Stomach (tissue), 4 donors: ENCODE measurements at regions not wholly inside any gene's neighbourhood (a gene's known extent, or its start where the extent isn't known, plus 50 kb on each side); places are given as distances from the start of the nearest gene placed in this dataset.

Source experiments
- CTCF ChIP-seq, 7 experiments: fragments of 450-650 bp in 4 of 7; fragments of 200-600 bp in 3 of 7; sonication (generic) in 3 of 7; IDR thresholded peaks; one replicate each; pipeline ENCODE4 v1.5.1; 2016 to 2019; ENCODE audit warnings: antibody characterized with exemption in 7 of 7, control low read depth in 2 of 7, mild to moderate bottlenecking in 1 of 7
- POLR2A ChIP-seq, 4 donors: fragments of 450-650 bp; IDR thresholded peaks; one replicate each; pipeline ENCODE4 v1.6.1; 2016; ENCODE audit warnings: antibody characterized with exemption in 4 of 4, control low read depth in 2 of 4, mild to moderate bottlenecking in 1 of 4, moderate library complexity in 1 of 4
- POLR2AphosphoS5 ChIP-seq, 3 donors: sonication (generic); formaldehyde crosslinking; IDR thresholded peaks; one replicate each; pipeline ENCODE4 v1.6.1; 2016; ENCODE audit warnings: antibody characterized with exemption in 3 of 3

- no peak for TF ChIP-seq CTCF (IDR thresholded peaks at IDR 0.05)
- TF ChIP-seq POLR2A (IDR thresholded peaks at IDR 0.05) = no peak
- TF ChIP-seq POLR2AphosphoS5 (IDR thresholded peaks at IDR 0.05) = no peak
Measured at GRCh38 chr4:44093390-44093789, 355.2 kb downstream of the KCTD8 start.
